ENCODE measurements at regions not wholly inside any gene's neighbourhood (a gene's known extent, or its start where the extent isn't known, plus 50 kb on each side); places are given as distances from the start of the nearest gene placed in this dataset.

DNA sequence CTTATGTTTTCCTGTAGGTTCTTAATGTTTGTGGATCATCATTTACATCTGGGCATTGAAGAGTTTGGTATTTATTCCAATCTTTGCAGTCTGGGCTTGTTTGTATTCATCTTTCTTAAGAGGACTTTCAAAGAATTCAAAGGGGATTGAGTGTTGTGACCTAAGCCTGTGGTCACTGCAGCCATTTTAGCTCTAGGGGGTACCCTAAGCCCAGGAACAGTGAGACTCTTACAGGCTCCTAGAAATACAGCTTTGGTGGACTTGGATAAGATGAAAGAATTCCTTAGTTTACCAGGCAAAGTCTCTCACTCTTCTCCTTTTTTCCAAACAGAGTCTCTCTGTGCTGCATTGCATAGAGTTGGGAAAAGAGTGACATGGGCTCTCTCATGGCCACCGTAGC is 2539.0 kb upstream of the PCDH20 start:
- ChIA-PET CTCF (no interaction called here), POLR2A (no interaction called here)
- no peak for DNase-seq (ENCODE audit: extremely low spot score)
- TF ChIP-seq NFRKB (IDR thresholded peaks at IDR 0.05), result no peak

DNA sequence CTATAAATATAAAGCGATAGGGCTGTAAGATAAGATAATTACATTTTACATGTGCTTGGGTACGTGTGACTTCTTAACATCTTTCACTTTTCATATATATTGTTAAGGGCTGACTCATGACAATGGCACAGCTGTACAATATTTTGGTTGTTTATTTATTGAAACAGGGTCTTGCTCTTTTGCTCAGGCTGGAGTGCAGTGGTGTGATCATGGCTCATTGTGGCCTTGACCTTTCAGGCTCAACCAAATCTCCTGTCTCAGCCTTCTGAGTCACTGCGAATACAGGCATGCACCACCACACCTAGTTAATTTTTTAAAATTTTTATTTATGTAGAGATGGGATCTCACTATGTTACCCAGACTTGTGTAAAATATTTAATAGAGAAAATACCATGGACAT is 2532.4 kb upstream of the PCDH20 start:
- POLR2A ChIA-PET, result no interaction called here
- TF ChIP-seq FOXA1 (IDR thresholded peaks at IDR 0.05) (no peak), BHLHE40 (IDR thresholded peaks at IDR 0.05; ENCODE audit: borderline replicate concordance) (no peak), LEF1 (IDR thresholded peaks at IDR 0.05; ENCODE audit: borderline replicate concordance) (no peak), HDGF (IDR thresholded peaks at IDR 0.05; ENCODE audit: borderline replicate concordance) (no peak), FOXM1 (IDR thresholded peaks at IDR 0.05; ENCODE audit: borderline replicate concordance) (no peak), ZNF384 (IDR thresholded peaks at IDR 0.05) (no peak), SP1 (IDR thresholded peaks at IDR 0.05) (no peak), ARNT (IDR thresholded peaks at IDR 0.05) (no peak), NFRKB (IDR thresholded peaks at IDR 0.05) (no peak), L3MBTL2 (conservative IDR thresholded peaks at IDR 0.05) (no peak), FOXK2 (IDR thresholded peaks at IDR 0.05) (no peak), TARDBP (IDR thresholded peaks at IDR 0.05) (no peak), SUZ12 (IDR thresholded peaks at IDR 0.05) (no peak), CTBP1 (IDR thresholded peaks at IDR 0.05; ENCODE audit: borderline replicate concordance) (no peak), ELF4 (IDR thresholded peaks at IDR 0.05) (no peak)
- TF ChIP-seq, protein P1, sequence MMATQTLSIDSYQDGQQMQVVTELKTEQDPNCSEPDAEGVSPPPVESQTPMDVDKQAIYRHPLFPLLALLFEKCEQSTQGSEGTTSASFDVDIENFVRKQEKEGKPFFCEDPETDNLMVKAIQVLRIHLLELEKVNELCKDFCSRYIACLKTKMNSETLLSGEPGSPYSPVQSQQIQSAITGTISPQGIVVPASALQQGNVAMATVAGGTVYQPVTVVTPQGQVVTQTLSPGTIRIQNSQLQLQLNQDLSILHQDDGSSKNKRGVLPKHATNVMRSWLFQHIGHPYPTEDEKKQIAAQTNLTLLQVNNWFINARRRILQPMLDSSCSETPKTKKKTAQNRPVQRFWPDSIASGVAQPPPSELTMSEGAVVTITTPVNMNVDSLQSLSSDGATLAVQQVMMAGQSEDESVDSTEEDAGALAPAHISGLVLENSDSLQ (IDR thresholded peaks at IDR 0.05), result no peak
- no peak for DNase-seq (ENCODE audit: extremely low spot score)
- CTCF ChIA-PET, result no interaction called here

DNA sequence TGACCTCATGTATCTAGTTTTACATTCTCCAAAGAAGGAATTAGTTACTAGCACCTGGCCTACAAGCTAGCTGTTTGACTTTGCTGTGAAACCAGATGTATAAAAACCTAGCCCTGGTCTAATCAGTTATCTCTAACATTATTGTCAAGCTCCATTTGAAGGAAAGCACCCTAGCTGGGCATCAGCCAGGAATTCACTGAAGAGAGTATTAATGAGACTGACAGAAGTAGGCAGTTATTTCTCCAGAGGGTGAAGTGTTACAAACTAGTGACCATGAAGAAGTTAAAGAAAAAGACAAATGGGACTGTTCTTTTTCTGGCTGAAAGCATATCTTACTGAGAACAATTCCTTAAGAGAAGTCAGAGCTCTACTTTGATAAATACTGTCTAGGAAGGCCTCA is 2529.3 kb upstream of the PCDH20 start:
- ChIA-PET POLR2A (no interaction called here), CTCF (interaction anchor here (0.6 kb wide), 1 partner anchor 975 kb away, joined by 3 read pairs; no protein-coding TSS in a partner anchor)
- TF ChIP-seq NFRKB (IDR thresholded peaks at IDR 0.05) (no peak), FOXM1 (IDR thresholded peaks at IDR 0.05; ENCODE audit: borderline replicate concordance) (no peak), FOXK2 (IDR thresholded peaks at IDR 0.05) (no peak), ARNT (IDR thresholded peaks at IDR 0.05) (no peak), LEF1 (IDR thresholded peaks at IDR 0.05; ENCODE audit: borderline replicate concordance) (no peak), BHLHE40 (IDR thresholded peaks at IDR 0.05; ENCODE audit: borderline replicate concordance) (no peak), L3MBTL2 (conservative IDR thresholded peaks at IDR 0.05) (no peak), CTBP1 (IDR thresholded peaks at IDR 0.05; ENCODE audit: borderline replicate concordance) (no peak), ELF4 (IDR thresholded peaks at IDR 0.05) (no peak), SUZ12 (IDR thresholded peaks at IDR 0.05) (no peak), FOXA1 (IDR thresholded peaks at IDR 0.05) (no peak), HDGF (IDR thresholded peaks at IDR 0.05; ENCODE audit: borderline replicate concordance) (no peak), ZNF384 (IDR thresholded peaks at IDR 0.05) (no peak), TARDBP (IDR thresholded peaks at IDR 0.05) (no peak)
- TF ChIP-seq, protein P1 (IDR thresholded peaks at IDR 0.05), result no peak
- DNase-seq (ENCODE audit: extremely low spot score), result no peak

DNA sequence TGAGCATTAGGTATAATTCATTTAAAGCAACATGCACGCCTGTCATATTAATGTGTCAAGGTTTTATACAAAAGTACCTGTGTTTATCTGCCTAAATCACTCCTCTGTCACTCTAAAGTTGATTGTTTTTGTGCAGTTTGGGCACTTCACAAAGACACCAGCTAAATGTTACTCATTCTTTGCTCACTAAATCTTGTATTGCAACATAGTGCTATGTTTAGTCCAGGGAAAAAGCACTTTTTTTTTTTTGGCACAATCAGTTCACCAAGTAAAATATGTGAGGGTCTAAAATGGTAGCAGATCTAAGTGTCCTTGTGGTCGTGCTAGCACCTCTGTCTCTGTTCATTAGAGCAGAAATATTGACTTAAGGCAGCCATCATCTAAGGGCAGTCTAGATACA is 2526.7 kb upstream of the PCDH20 start:
- CTCF ChIA-PET, result no interaction called here
- no peak for DNase-seq (ENCODE audit: extremely low spot score)
- TF ChIP-seq TARDBP (IDR thresholded peaks at IDR 0.05) (no peak), L3MBTL2 (conservative IDR thresholded peaks at IDR 0.05) (no peak), FOXM1 (IDR thresholded peaks at IDR 0.05; ENCODE audit: borderline replicate concordance) (no peak), FOXK2 (IDR thresholded peaks at IDR 0.05) (no peak)
- TF ChIP-seq, protein P1 (IDR thresholded peaks at IDR 0.05), result peak; percentile 43; the same call in 1 of the 2 replicates
- POLR2A ChIA-PET, result no interaction called here

DNA sequence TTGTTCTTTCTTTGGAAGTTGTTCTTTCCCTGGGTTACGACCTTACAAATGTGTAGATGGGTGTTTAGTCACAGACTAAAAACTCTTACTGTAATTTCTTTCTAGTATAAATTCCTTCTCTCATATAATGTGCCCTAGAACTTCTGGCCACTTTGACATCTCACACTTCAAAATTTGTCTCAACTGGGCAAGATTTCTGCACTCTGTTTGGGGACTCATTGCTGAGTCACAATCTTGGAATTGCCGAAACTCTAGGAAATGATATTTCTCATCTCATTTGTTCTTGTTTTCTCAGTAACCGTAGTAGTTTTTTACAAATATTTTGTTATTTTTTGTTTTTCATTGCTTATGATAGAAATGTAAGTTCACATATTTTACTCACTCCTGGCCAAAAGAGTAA is 2523.2 kb upstream of the PCDH20 start:
- no peak for DNase-seq (ENCODE audit: extremely low spot score)
- no peak for TF ChIP-seq ZNF384 (IDR thresholded peaks at IDR 0.05)
- TF ChIP-seq HDGF (IDR thresholded peaks at IDR 0.05; ENCODE audit: borderline replicate concordance), result no peak
- TF ChIP-seq ARNT (IDR thresholded peaks at IDR 0.05), result no peak
- no peak for TF ChIP-seq L3MBTL2 (conservative IDR thresholded peaks at IDR 0.05)
- no peak for TF ChIP-seq SP1 (IDR thresholded peaks at IDR 0.05)
- no peak for TF ChIP-seq CTBP1 (IDR thresholded peaks at IDR 0.05; ENCODE audit: borderline replicate concordance)
- no peak for TF ChIP-seq ELF4 (IDR thresholded peaks at IDR 0.05)
- ChIA-PET CTCF (no interaction called here), POLR2A (no interaction called here)

DNA sequence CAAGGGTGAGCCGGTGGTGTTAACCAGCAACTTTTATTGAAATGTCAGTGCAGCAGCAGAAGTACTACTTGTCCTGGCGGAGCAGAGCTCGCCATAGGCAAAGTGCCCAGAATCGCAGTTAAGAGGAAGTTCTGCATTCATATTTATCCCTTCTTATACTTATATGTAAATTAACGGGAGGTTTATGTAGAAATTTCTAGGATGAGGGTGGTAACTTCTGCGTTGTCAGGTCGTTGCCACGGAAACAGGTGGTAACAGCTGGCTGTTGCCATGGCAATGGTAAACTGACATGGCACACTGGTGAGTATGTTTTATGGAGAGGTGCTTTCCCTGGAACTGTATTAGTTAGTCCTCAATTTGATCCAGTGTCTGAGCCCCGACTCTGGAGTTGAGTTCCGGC is 2494.9 kb upstream of the PCDH20 start:
- POLR2A ChIA-PET, result no interaction called here
- TF ChIP-seq, protein P1 (IDR thresholded peaks at IDR 0.05), result peak; percentile 59
- no peak for TF ChIP-seq ARNT (IDR thresholded peaks at IDR 0.05)
- no peak for TF ChIP-seq BHLHE40 (IDR thresholded peaks at IDR 0.05; ENCODE audit: borderline replicate concordance)

More for the DNA sequence above, 2494.9 kb upstream of the PCDH20 start:
- CTCF ChIA-PET, result interaction anchor here (1.1 kb wide), 1 partner anchor 27 kb away, joined by 3 read pairs; no protein-coding TSS in a partner anchor
- no peak for DNase-seq (ENCODE audit: extremely low spot score)

All from HEK293T (cell line).